DND-41 (cell line): ENCODE measurements at regions not wholly inside any gene's neighbourhood (a gene's known extent, or its start where the extent isn't known, plus 50 kb on each side); places are given as distances from the start of the nearest gene placed in this dataset.

Experiments
- EZH2 ChIP-seq: IDR thresholded peaks from 3 replicates; pipeline ENCODE4 v1.6.1; 2012; ENCODE audit warnings: borderline replicate concordance, low read depth, mild to moderate bottlenecking, moderate library complexity, low read length, inconsistent platforms; ENCODE audit not compliant: severe bottlenecking
- TF ChIP-seq, protein P1 (sequence below): IDR thresholded peaks from 2 replicates; pipeline ENCODE4 v1.5.1; 2012; ENCODE audit warnings: borderline replicate concordance, low read length, moderate library complexity, mild to moderate bottlenecking; ENCODE audit not compliant: poor library complexity, severe bottlenecking; ENCODE audit errors: extremely low read depth

DNA sequence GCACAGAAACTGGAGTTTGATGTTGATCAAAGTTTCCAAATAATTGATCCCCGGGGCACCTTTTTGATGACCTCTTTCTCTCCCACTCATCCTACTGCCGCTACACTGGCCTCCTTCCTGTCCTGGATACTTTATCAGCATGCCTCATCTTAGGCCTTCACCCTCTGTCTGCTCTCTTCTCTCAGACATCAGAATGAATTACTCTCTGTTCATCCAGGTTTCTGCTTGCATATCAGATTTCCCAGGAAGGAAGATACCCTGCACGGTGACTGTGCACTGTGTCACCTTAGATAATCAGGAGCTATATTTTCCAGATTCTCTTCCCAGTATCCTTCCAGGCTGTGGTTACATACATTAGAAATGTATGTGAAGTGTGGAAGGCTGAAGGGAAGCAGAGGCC lies 397.0 kb downstream of the DIRAS2 start:
- TF ChIP-seq, protein P1, sequence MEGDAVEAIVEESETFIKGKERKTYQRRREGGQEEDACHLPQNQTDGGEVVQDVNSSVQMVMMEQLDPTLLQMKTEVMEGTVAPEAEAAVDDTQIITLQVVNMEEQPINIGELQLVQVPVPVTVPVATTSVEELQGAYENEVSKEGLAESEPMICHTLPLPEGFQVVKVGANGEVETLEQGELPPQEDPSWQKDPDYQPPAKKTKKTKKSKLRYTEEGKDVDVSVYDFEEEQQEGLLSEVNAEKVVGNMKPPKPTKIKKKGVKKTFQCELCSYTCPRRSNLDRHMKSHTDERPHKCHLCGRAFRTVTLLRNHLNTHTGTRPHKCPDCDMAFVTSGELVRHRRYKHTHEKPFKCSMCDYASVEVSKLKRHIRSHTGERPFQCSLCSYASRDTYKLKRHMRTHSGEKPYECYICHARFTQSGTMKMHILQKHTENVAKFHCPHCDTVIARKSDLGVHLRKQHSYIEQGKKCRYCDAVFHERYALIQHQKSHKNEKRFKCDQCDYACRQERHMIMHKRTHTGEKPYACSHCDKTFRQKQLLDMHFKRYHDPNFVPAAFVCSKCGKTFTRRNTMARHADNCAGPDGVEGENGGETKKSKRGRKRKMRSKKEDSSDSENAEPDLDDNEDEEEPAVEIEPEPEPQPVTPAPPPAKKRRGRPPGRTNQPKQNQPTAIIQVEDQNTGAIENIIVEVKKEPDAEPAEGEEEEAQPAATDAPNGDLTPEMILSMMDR = no peak
- TF ChIP-seq EZH2 = no peak
